GM12873 (cell line): ENCODE measurements at regions not wholly inside any gene's neighbourhood (a gene's known extent, or its start where the extent isn't known, plus 50 kb on each side); places are given as distances from the start of the nearest gene placed in this dataset.

ENCODE experiments used
- CTCF ChIP-seq: IDR thresholded peaks from 2 replicates; pipeline ENCODE4 v1.5.1; 2012; ENCODE audit warnings: low read depth, mild to moderate bottlenecking, moderate library complexity, low read length, control low read depth; ENCODE audit not compliant: insufficient read depth; ENCODE audit errors: missing control alignments

GRCh38 chr13:50448535-50448998 is 394.9 kb downstream of the DLEU7 start:
- no peak for TF ChIP-seq CTCF

GRCh38 chr13:50449465-50449864 is 394.0 kb downstream of the DLEU7 start:
- TF ChIP-seq CTCF = no peak

GRCh38 chr13:50450279-50450678 is 393.2 kb downstream of the DLEU7 start:
- no peak for TF ChIP-seq CTCF

- no peak for TF ChIP-seq CTCF
Measured at GRCh38 chr13:50451609-50452008, 391.9 kb downstream of the DLEU7 start.

- no peak for TF ChIP-seq CTCF
Measured at GRCh38 chr13:50452028-50452427, 391.5 kb downstream of the DLEU7 start.

- TF ChIP-seq CTCF = no peak
Measured at GRCh38 chr13:50452756-50453155, 390.7 kb downstream of the DLEU7 start.

- no peak for TF ChIP-seq CTCF
Measured at GRCh38 chr13:50453188-50453587, 390.3 kb downstream of the DLEU7 start.
